K562 (cell line): ENCODE measurements at regions not wholly inside any gene's neighbourhood (a gene's known extent, or its start where the extent isn't known, plus 50 kb on each side); places are given as distances from the start of the nearest gene placed in this dataset.

Experiments used
- CBFA2T3 ChIP-seq: fragments of 450-650 bp; IDR thresholded peaks from 2 replicates; pipeline ENCODE4 v1.6.1; 2017
- DACH1 ChIP-seq: fragments of 450-650 bp; IDR thresholded peaks from 2 replicates; pipeline ENCODE4 v1.6.1; 2018; ENCODE audit not compliant: partially characterized antibody
- DDX20 ChIP-seq: fragments of 450-650 bp; IDR thresholded peaks from 2 replicates; pipeline ENCODE4 v1.6.1; 2016; ENCODE audit warnings: missing genetic modification characterization, low read depth, mild to moderate bottlenecking, missing compliant biosample characterization, moderate library complexity
- DEAF1 ChIP-seq: fragments of 450-650 bp; formaldehyde crosslinking; IDR thresholded peaks from 2 replicates; pipeline ENCODE4 v1.4.0; 2020; ENCODE audit warnings: mild to moderate bottlenecking, moderate library complexity
- DIDO1 ChIP-seq: fragments of 450-650 bp; IDR thresholded peaks from 2 replicates; pipeline ENCODE4 v1.6.1; 2016; ENCODE audit warnings: low read depth, missing biosample characterization, missing genetic modification characterization
- DMBX1 ChIP-seq: fragments of 250-450 bp; sonication (Bioruptor Pico); IDR thresholded peaks from 2 replicates; pipeline ENCODE4 v1.8.0; 2022; ENCODE audit warnings: inconsistent platforms, mild to moderate bottlenecking, moderate library complexity, borderline replicate concordance
- JUN ChIP-seq, 2 experiments: sonication (generic) in 1 of 2; formaldehyde crosslinking in 1 of 2; IDR thresholded peaks; 2 replicates each; pipeline versions ENCODE4 v1.6.1 to v1.8.0; 2012 to 2022; ENCODE audit warnings: borderline replicate concordance in 2 of 2, mild to moderate bottlenecking in 2 of 2, improper control_type of control experiment in 1 of 2, low read depth in 1 of 2, low read length in 1 of 2, missing genetic modification reagents in 1 of 2
- JUND ChIP-seq, 2 experiments: IDR thresholded peaks; 2 replicates in 1 of 2; 3 replicates in 1 of 2; pipeline ENCODE4 v1.6.1; 2011; ENCODE audit warnings: borderline replicate concordance in 2 of 2, low read depth in 2 of 2, low read length in 2 of 2, improper control_type of control experiment in 1 of 2, missing biosample characterization in 1 of 2, missing genetic modification characterization in 1 of 2, missing genetic modification reagents in 1 of 2
- MAFK ChIP-seq: IDR thresholded peaks from 2 replicates; pipeline ENCODE4 v1.6.1; 2011; ENCODE audit warnings: low read length, improper control_type of control experiment
- NCOA2 ChIP-seq, 2 experiments: fragments of 450-650 bp; IDR thresholded peaks; 2 replicates each; pipeline ENCODE4 v1.6.1; 2018; ENCODE audit warnings: mild to moderate bottlenecking in 2 of 2, moderate library complexity in 1 of 2; ENCODE audit not compliant: partially characterized antibody in 2 of 2
- PTRF ChIP-seq: fragments of 450-650 bp; IDR thresholded peaks from 2 replicates; pipeline ENCODE4 v1.6.1; 2016; ENCODE audit warnings: mild to moderate bottlenecking, missing genetic modification characterization, missing compliant biosample characterization
- ZNF639 ChIP-seq, 2 experiments: fragments of 200-800 bp in 1 of 2; sonication (Bioruptor generic) in 1 of 2; sonication (generic) in 1 of 2; formaldehyde crosslinking in 1 of 2; IDR thresholded peaks in 1 of 2; conservative IDR thresholded peaks in 1 of 2; 2 replicates each; pipeline versions ENCODE4 v1.5.0 to v1.6.1; 2016 to 2020; ENCODE audit warnings: missing compliant biosample characterization in 1 of 2, missing genetic modification characterization in 1 of 2, missing genetic modification reagents in 1 of 2
- ZNF695 ChIP-seq: fragments of 450-650 bp; formaldehyde crosslinking; IDR thresholded peaks from 2 replicates; pipeline ENCODE4 v1.4.0; 2020; ENCODE audit warnings: mild to moderate bottlenecking, moderate library complexity
- ZNF766 ChIP-seq: fragments of 200-800 bp; sonication (Bioruptor generic); conservative IDR thresholded peaks from 2 replicates; pipeline ENCODE4 v1.6.1; 2016; ENCODE audit warnings: missing genetic modification characterization, missing compliant biosample characterization
- ZNF79 ChIP-seq: fragments of 250-450 bp; sonication (Bioruptor Pico); IDR thresholded peaks from 2 replicates; pipeline ENCODE4 v1.4.0; 2020; ENCODE audit warnings: low read depth, mild to moderate bottlenecking, moderate library complexity
- TF ChIP-seq, protein P1 (sequence below): fragments of 250-450 bp; sonication (Bioruptor Pico); IDR thresholded peaks from 2 replicates; pipeline ENCODE4 v1.5.0; 2020; ENCODE audit warnings: mild to moderate bottlenecking, borderline replicate concordance
- TF ChIP-seq, protein P2 (sequence below): fragments of 200-800 bp; sonication (Bioruptor generic); IDR thresholded peaks from 2 replicates; pipeline ENCODE4 v1.6.1; 2017; ENCODE audit warnings: missing genetic modification characterization, missing compliant biosample characterization
- TF ChIP-seq, protein P3 (sequence below): sonication (generic); formaldehyde crosslinking; IDR thresholded peaks from 2 replicates; pipeline ENCODE4 v1.9.0; 2022; ENCODE audit warnings: mild to moderate bottlenecking, missing genetic modification reagents

DNA sequence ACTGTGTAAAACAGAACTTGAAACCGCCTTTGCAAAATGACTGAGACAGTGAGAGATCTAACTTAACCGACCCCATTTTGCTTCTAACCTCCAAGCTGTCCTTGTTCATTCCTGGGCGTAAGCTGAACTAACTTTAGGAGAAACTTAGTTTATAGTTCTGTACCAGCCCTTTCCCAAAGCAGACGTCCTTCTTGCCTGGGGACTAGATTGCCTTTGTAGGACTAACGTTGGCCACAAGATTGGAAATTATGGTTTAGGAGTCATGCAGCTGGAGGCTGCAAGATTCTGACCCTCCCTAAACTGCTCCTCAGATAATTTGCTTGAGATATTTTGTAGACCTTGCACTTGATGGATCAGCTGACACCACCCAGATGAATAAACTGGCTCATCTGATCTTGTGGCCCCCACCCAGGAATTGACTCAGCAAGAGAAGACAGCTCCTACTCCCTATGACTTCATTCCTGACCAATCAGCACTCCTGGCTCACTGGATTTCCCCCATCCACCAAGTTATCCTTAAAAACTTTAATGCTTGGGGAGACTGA is 219.9 kb upstream of the PROK2 start (continued):
- TF ChIP-seq ZNF639 (CRISPR knock-in tag; conservative IDR thresholded peaks at IDR 0.05 in 1 of 2, IDR thresholded peaks at IDR 0.05 in 1 of 2): peak in 1 of 2 experiments; percentile 79; a peak in 2 of 4 replicates
- peak; percentile 42 for TF ChIP-seq DACH1
- no peak for TF ChIP-seq ZNF79 (CRISPR knock-in tag)
- TF ChIP-seq ZNF695 (CRISPR knock-in tag): no peak
- TF ChIP-seq, protein P1, sequence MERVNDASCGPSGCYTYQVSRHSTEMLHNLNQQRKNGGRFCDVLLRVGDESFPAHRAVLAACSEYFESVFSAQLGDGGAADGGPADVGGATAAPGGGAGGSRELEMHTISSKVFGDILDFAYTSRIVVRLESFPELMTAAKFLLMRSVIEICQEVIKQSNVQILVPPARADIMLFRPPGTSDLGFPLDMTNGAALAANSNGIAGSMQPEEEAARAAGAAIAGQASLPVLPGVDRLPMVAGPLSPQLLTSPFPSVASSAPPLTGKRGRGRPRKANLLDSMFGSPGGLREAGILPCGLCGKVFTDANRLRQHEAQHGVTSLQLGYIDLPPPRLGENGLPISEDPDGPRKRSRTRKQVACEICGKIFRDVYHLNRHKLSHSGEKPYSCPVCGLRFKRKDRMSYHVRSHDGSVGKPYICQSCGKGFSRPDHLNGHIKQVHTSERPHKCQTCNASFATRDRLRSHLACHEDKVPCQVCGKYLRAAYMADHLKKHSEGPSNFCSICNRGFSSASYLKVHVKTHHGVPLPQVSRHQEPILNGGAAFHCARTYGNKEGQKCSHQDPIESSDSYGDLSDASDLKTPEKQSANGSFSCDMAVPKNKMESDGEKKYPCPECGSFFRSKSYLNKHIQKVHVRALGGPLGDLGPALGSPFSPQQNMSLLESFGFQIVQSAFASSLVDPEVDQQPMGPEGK (CRISPR knock-in tag): no peak
- peak; percentile 50 for TF ChIP-seq CBFA2T3
- no peak for TF ChIP-seq DEAF1 (CRISPR knock-in tag)
- no peak for TF ChIP-seq NCOA2 (IDR thresholded peaks at IDR 0.05; ENCODE audit: partially characterized antibody in 2 of 2)
- peak; percentile 71; the same call in 1 of the 2 replicates for TF ChIP-seq JUND (IDR thresholded peaks at IDR 0.05; ENCODE audit: borderline replicate concordance, low read depth, low read length)
- TF ChIP-seq JUND (tag; IDR thresholded peaks at IDR 0.05; ENCODE audit: borderline replicate concordance, low read depth, low read length): peak; percentile 74; the same call in 2 of the 3 replicates
- 0 out of 2 replicates have a peak, but pooled peaks have one; percentile 18 for TF ChIP-seq DMBX1 (CRISPR knock-in tag)
- TF ChIP-seq, protein P2, sequence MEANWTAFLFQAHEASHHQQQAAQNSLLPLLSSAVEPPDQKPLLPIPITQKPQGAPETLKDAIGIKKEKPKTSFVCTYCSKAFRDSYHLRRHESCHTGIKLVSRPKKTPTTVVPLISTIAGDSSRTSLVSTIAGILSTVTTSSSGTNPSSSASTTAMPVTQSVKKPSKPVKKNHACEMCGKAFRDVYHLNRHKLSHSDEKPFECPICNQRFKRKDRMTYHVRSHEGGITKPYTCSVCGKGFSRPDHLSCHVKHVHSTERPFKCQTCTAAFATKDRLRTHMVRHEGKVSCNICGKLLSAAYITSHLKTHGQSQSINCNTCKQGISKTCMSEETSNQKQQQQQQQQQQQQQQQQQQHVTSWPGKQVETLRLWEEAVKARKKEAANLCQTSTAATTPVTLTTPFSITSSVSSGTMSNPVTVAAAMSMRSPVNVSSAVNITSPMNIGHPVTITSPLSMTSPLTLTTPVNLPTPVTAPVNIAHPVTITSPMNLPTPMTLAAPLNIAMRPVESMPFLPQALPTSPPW (CRISPR knock-in tag): peak; percentile 46; the same call in 1 of the 2 replicates
- peak; percentile 61 for TF ChIP-seq JUN (IDR thresholded peaks at IDR 0.05; ENCODE audit: borderline replicate concordance, low read depth, low read length)
- no peak for TF ChIP-seq JUN (CRISPR knock-in tag; IDR thresholded peaks at IDR 0.05; ENCODE audit: borderline replicate concordance)
- peak; percentile 38; the same call in 1 of the 2 replicates for TF ChIP-seq MAFK
- peak; percentile 58; the same call in 1 of the 2 replicates for TF ChIP-seq ZNF766
- 0 out of 2 replicates have a peak, but pooled peaks have one; percentile 36 for TF ChIP-seq DDX20 (tag)
- 0 out of 2 replicates have a peak, but pooled peaks have one; percentile 40 for TF ChIP-seq DIDO1 (tag)
- TF ChIP-seq, protein P3, sequence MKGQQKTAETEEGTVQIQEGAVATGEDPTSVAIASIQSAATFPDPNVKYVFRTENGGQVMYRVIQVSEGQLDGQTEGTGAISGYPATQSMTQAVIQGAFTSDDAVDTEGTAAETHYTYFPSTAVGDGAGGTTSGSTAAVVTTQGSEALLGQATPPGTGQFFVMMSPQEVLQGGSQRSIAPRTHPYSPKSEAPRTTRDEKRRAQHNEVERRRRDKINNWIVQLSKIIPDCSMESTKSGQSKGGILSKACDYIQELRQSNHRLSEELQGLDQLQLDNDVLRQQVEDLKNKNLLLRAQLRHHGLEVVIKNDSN (CRISPR knock-in tag): peak; percentile 16; the same call in 1 of the 2 replicates
- TF ChIP-seq PTRF (tag): peak; percentile 61; the same call in 1 of the 2 replicates
